Osteoblast (primary cell): ENCODE measurements at regions not wholly inside any gene's neighbourhood (a gene's known extent, or its start where the extent isn't known, plus 50 kb on each side); places are given as distances from the start of the nearest gene placed in this dataset.
A peak's percentile ranks its signal among the peaks of the same experiment; 100 is the strongest.

ENCODE experiments used
- DNase-seq: peaks from one replicate; pipeline ENCODE4 v3.0.0; 2011; ENCODE audit warnings: low spot score, mixed read lengths; ENCODE audit not compliant: insufficient read length; ENCODE audit errors: missing footprints
- H2AFZ ChIP-seq: 2 replicates; pipeline ENCODE4 v1.6.0; 2011; ENCODE audit warnings: mild to moderate bottlenecking, low read length
- H3K27ac ChIP-seq: 2 replicates; pipeline ENCODE4 v1.5.1; 2011; ENCODE audit warnings: mild to moderate bottlenecking, low read depth, low read length, moderate library complexity
- H3K27me3 ChIP-seq: 2 replicates; pipeline ENCODE4 v1.6.0; 2012; ENCODE audit warnings: mild to moderate bottlenecking, control low read depth, inconsistent platforms, low read length, moderate library complexity; ENCODE audit not compliant: insufficient read depth
- H3K36me3 ChIP-seq: 2 replicates; pipeline ENCODE4 v1.5.1; 2011; ENCODE audit warnings: mild to moderate bottlenecking, low read length, control low read depth, moderate library complexity; ENCODE audit not compliant: insufficient read depth
- H3K4me1 ChIP-seq: 2 replicates; pipeline ENCODE4 v1.5.1; 2011; ENCODE audit warnings: mild to moderate bottlenecking, low read length, control low read depth, moderate library complexity; ENCODE audit not compliant: insufficient read depth
- H3K4me2 ChIP-seq: 2 replicates; pipeline ENCODE4 v1.6.0; 2011; ENCODE audit warnings: mild to moderate bottlenecking, low read length; ENCODE audit not compliant: insufficient read depth
- H3K4me3 ChIP-seq: fragments of 200-600 bp; sonication (generic); 3 replicates; pipeline ENCODE4 v1.5.1; 2012; ENCODE audit warnings: mild to moderate bottlenecking, low read length, inconsistent platforms; ENCODE audit not compliant: insufficient read depth
- H3K79me2 ChIP-seq: 2 replicates; pipeline ENCODE4 v1.6.0; 2012; ENCODE audit warnings: mild to moderate bottlenecking, low read length, control low read depth, inconsistent platforms; ENCODE audit not compliant: insufficient read depth
- H3K9me3 ChIP-seq: 2 replicates; pipeline ENCODE4 v1.5.1; 2011; ENCODE audit warnings: low read depth, low read length, control low read depth
- H4K20me1 ChIP-seq: 2 replicates; pipeline ENCODE4 v1.6.0; 2012; ENCODE audit warnings: mild to moderate bottlenecking, low read length, control low read depth; ENCODE audit not compliant: insufficient read depth
- TF ChIP-seq, protein P1 (sequence below): IDR thresholded peaks from 2 replicates; pipeline ENCODE4 v1.5.1; 2011; ENCODE audit warnings: mild to moderate bottlenecking, low read depth, low read length, moderate library complexity; ENCODE audit errors: extremely low read depth

DNA sequence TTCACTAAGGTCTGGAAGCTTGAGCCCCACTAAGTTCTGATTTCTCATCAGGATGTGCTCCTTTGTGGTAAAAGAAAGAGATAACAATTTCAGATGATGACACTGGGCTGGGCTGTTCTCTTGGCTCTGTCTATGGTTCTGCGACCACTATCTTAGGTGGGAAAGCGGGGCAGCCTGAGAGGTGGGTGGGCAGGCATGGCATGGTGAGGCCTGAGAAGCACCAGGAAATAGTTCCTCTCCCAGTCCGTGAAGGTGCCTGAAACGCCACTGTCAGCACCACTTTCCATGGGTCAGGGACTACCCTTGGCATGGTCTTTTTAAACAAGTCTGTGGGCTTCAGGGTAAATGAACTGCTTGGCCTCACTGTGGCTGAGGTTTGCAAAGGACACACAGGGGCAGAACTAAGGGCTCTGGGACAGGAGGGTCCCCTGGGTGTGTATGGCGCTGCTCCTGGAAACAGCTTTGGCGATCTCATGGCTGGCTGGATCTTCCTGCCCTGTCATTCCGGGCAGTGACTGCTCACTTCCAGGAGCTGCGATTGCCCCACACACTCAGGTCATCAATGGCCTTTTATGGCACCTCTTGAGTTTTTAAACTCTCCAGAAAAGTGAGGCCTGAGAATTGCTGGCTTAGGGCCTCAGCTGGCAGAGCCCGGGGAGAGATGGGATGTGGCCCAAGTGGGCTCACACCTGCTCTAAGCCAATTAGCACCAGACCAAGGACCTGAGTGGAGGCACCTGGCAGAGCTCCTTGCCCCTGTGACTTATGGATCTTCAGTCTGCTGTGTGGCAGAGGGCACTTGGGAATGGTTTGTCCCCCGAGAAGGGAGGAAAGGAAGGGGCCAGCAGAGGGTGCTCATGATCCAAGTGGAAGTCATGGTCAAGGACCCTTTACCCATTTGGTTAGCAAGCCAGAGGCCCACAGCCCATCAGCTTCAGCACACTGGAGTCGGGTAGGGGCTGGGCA, 55.6 kb upstream of the LYVE1 start:
- no peak for DNase-seq
- H4K20me1 ChIP-seq = no peaks in the 10 kb centered on the region
- TF ChIP-seq, protein P1, sequence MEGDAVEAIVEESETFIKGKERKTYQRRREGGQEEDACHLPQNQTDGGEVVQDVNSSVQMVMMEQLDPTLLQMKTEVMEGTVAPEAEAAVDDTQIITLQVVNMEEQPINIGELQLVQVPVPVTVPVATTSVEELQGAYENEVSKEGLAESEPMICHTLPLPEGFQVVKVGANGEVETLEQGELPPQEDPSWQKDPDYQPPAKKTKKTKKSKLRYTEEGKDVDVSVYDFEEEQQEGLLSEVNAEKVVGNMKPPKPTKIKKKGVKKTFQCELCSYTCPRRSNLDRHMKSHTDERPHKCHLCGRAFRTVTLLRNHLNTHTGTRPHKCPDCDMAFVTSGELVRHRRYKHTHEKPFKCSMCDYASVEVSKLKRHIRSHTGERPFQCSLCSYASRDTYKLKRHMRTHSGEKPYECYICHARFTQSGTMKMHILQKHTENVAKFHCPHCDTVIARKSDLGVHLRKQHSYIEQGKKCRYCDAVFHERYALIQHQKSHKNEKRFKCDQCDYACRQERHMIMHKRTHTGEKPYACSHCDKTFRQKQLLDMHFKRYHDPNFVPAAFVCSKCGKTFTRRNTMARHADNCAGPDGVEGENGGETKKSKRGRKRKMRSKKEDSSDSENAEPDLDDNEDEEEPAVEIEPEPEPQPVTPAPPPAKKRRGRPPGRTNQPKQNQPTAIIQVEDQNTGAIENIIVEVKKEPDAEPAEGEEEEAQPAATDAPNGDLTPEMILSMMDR = peak; percentile 56
- no peaks in the 10 kb centered on the region for H3K9me3 ChIP-seq
- no peak overlapping the region for H2AFZ ChIP-seq
- no peak overlapping the region for H3K27ac ChIP-seq
- no peak overlapping the region for H3K4me2 ChIP-seq
- peaks cover 4% of the 10 kb centered on the region for H3K36me3 ChIP-seq
- no peaks in the 10 kb centered on the region for H3K27me3 ChIP-seq
- no peak overlapping the region for H3K4me3 ChIP-seq
- no peaks in the 10 kb centered on the region for H3K4me1 ChIP-seq
- H3K79me2 ChIP-seq = no peaks in the 10 kb centered on the region

GRCh38 chr11:10622957-10623791, 54.7 kb upstream of the LYVE1 start:
- Histone ChIP-seq H2AFZ (no peak overlapping the region), H3K79me2 (no peaks in the 10 kb centered on the region), H3K36me3 (peaks cover 4% of the 10 kb centered on the region), H3K9me3 (no peaks in the 10 kb centered on the region), H3K4me3 (no peak overlapping the region), H3K27ac (no peak overlapping the region), H3K4me2 (no peak overlapping the region), H3K27me3 (no peaks in the 10 kb centered on the region), H3K4me1 (no peaks in the 10 kb centered on the region), H4K20me1 (no peaks in the 10 kb centered on the region)
- TF ChIP-seq, protein P1 = no peak
- DNase-seq = no peak

GRCh38 chr11:10622108-10622507, 53.6 kb upstream of the LYVE1 start:
- TF ChIP-seq, protein P1 = no peak
- Histone ChIP-seq H3K27me3 (no peaks in the 10 kb centered on the region), H3K4me3 (no peak overlapping the region), H3K27ac (no peak overlapping the region), H3K4me2 (no peak overlapping the region), H3K9me3 (no peaks in the 10 kb centered on the region), H3K79me2 (no peaks in the 10 kb centered on the region), H3K4me1 (no peaks in the 10 kb centered on the region), H2AFZ (no peak overlapping the region), H3K36me3 (peaks cover 4% of the 10 kb centered on the region), H4K20me1 (no peaks in the 10 kb centered on the region)
- DNase-seq = no peak
